ENCODE measurements at regions not wholly inside any gene's neighbourhood (a gene's known extent, or its start where the extent isn't known, plus 50 kb on each side); places are given as distances from the start of the nearest gene placed in this dataset.

- TF ChIP-seq, protein P1, sequence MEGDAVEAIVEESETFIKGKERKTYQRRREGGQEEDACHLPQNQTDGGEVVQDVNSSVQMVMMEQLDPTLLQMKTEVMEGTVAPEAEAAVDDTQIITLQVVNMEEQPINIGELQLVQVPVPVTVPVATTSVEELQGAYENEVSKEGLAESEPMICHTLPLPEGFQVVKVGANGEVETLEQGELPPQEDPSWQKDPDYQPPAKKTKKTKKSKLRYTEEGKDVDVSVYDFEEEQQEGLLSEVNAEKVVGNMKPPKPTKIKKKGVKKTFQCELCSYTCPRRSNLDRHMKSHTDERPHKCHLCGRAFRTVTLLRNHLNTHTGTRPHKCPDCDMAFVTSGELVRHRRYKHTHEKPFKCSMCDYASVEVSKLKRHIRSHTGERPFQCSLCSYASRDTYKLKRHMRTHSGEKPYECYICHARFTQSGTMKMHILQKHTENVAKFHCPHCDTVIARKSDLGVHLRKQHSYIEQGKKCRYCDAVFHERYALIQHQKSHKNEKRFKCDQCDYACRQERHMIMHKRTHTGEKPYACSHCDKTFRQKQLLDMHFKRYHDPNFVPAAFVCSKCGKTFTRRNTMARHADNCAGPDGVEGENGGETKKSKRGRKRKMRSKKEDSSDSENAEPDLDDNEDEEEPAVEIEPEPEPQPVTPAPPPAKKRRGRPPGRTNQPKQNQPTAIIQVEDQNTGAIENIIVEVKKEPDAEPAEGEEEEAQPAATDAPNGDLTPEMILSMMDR (IDR thresholded peaks at IDR 0.05), result no peak; the same call in 1 of the 2 replicates
- no peak for TF ChIP-seq ZFX (IDR thresholded peaks at IDR 0.05; ENCODE audit: borderline replicate concordance)
These were observed 230.2 kb upstream of the AGTR2 start for GRCh38 chrX:115940348-115940747.

Measured in 22Rv1 (cell line).